Body of pancreas (tissue), 4 donors: ENCODE measurements at regions not wholly inside any gene's neighbourhood (a gene's known extent, or its start where the extent isn't known, plus 50 kb on each side); places are given as distances from the start of the nearest gene placed in this dataset.

ENCODE experiments used
- ATAC-seq: fragments of 150-250 bp; one replicate; pipeline ENCODE4 v1.9.1; 2016
- DNase-seq, 4 donors: peaks; one replicate each; pipeline ENCODE4 v3.0.0-alpha.2; 2019
- H3K27ac ChIP-seq, 4 donors: fragments of 200-600 bp; sonication (generic); 1 replicate in 3 of 4; 2 replicates in 1 of 4; pipeline versions ENCODE4 v1.5.1 to v1.6.1; 2016 to 2019; ENCODE audit warnings: mild to moderate bottlenecking in 1 of 4, mixed read lengths in 1 of 4, moderate library complexity in 1 of 4
- H3K27me3 ChIP-seq, 2 donors: fragments of 200-600 bp; sonication (generic); one replicate each; pipeline ENCODE4 v1.6.0; 2016; ENCODE audit warnings: mild to moderate bottlenecking in 1 of 2
- H3K36me3 ChIP-seq, 2 donors: fragments of 200-600 bp; sonication (generic); replicated peaks in 1 of 2; 2 replicates each; pipeline ENCODE4 v1.5.1; 2016; ENCODE audit warnings: low read depth in 2 of 2; ENCODE audit not compliant: insufficient read depth in 1 of 2
- H3K4me1 ChIP-seq: fragments of 200-600 bp; sonication (generic); one replicate; pipeline ENCODE4 v1.6.0; 2016
- H3K4me3 ChIP-seq, 2 donors: fragments of 200-600 bp; sonication (generic); 1 replicate in 1 of 2; 2 replicates in 1 of 2; pipeline ENCODE4 v1.5.1; 2016 to 2019
- H3K9me3 ChIP-seq, 3 donors: fragments of 200-600 bp; sonication (generic); 1 replicate in 2 of 3; 2 replicates in 1 of 3; pipeline ENCODE4 v1.5.1; 2016
- POLR2A ChIP-seq, 3 donors: fragments of 450-650 bp; IDR thresholded peaks; one replicate each; pipeline ENCODE4 v1.6.1; 2016; ENCODE audit warnings: antibody characterized with exemption in 3 of 3, mild to moderate bottlenecking in 2 of 3
- WGBS, 2 donors: methylation state at CpG; one replicate each; pipeline ENCODE4 v1.1.5; 2017; 5-methylcytosine and 5-hydroxymethylcytosine counted together
- intact Hi-C: fragments of 100-400 bp; cut with DNase I; formaldehyde crosslinking; loops from one replicate; pipeline ENCODE4 v1.15.1; 2023
- TF ChIP-seq, protein P1 (sequence below), 7 experiments: fragments of 450-650 bp in 4 of 7; fragments of 200-600 bp in 3 of 7; sonication (generic) in 3 of 7; IDR thresholded peaks; one replicate each; pipeline ENCODE4 v1.5.1; 2016 to 2019; ENCODE audit warnings: antibody characterized with exemption in 7 of 7

DNA sequence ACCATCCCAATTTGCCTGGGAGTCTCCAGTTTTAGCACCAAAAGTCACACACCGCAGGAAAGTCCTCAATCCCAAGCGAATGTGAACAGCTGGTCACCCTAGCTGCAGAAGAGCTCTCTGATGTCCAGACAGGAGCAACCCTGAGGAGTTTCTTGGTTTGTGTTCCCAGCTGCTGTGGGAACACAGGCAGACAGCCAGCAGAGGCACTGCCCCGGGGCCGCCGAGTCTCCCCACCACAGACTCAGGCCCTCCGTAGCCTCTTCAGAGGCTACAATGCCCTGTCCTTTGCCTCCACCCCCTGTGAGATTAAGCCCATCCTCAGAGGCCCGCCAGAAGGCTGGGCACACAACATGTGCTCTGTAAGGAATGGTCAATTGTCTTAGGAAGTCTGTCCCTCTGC lies 111.5 kb downstream of the TTC32 start:
- no peaks in the 10 kb centered on the region for H3K27me3 ChIP-seq
- no peak overlapping the region for H3K4me3 ChIP-seq
- intact Hi-C loops, result no loop called here
- ATAC-seq (no peak), DNase-seq (no peak)
- H3K9me3 ChIP-seq, result no peaks in the 10 kb centered on the region
- H3K27ac ChIP-seq, result no peak overlapping the region
- H3K4me1 ChIP-seq, result peaks cover 18% of the 10 kb centered on the region
- 83 to 90% methylated on average over 4 to 7 of the region's 7 CpGs for WGBS, 2 donors
- TF ChIP-seq, protein P1, sequence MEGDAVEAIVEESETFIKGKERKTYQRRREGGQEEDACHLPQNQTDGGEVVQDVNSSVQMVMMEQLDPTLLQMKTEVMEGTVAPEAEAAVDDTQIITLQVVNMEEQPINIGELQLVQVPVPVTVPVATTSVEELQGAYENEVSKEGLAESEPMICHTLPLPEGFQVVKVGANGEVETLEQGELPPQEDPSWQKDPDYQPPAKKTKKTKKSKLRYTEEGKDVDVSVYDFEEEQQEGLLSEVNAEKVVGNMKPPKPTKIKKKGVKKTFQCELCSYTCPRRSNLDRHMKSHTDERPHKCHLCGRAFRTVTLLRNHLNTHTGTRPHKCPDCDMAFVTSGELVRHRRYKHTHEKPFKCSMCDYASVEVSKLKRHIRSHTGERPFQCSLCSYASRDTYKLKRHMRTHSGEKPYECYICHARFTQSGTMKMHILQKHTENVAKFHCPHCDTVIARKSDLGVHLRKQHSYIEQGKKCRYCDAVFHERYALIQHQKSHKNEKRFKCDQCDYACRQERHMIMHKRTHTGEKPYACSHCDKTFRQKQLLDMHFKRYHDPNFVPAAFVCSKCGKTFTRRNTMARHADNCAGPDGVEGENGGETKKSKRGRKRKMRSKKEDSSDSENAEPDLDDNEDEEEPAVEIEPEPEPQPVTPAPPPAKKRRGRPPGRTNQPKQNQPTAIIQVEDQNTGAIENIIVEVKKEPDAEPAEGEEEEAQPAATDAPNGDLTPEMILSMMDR (IDR thresholded peaks at IDR 0.05), result no peak
- no peak for TF ChIP-seq POLR2A (IDR thresholded peaks at IDR 0.05)
- no peaks in the 10 kb centered on the region for H3K36me3 ChIP-seq

DNA sequence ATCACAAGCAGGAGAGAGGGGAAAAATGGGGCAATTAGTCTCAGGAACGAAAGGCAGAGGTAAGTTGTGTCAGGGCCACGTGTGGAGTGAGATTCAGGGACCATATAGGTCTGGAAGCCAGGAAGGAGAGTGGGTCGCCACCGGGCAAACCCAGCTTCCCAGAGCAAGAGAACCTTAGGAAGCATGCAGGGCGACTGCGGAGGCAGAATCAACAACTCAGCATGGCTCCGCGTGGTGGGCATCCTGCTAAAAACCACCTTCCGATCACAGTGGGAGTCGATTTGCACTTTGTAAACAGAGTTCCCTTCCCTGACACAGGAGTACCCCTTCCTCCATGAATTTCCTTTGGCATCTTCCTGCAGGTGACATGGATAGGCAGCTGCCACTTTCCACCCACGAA lies 114.6 kb downstream of the TTC32 start:
- H3K9me3 ChIP-seq, result no peaks in the 10 kb centered on the region
- TF ChIP-seq POLR2A (IDR thresholded peaks at IDR 0.05), result no peak
- TF ChIP-seq, protein P1 (IDR thresholded peaks at IDR 0.05), result no peak
- H3K4me3 ChIP-seq, result no peak overlapping the region
- intact Hi-C loops, result no loop called here
- no peak overlapping the region for H3K27ac ChIP-seq
- peaks cover under 1% of the 10 kb centered on the region for H3K4me1 ChIP-seq
- 74 to 77% methylated on average over 10 to 11 of the region's 11 CpGs for WGBS, 2 donors
- H3K36me3 ChIP-seq, result no peaks in the 10 kb centered on the region
- ATAC-seq (no peak), DNase-seq (no peak)
- no peaks in the 10 kb centered on the region for H3K27me3 ChIP-seq

DNA sequence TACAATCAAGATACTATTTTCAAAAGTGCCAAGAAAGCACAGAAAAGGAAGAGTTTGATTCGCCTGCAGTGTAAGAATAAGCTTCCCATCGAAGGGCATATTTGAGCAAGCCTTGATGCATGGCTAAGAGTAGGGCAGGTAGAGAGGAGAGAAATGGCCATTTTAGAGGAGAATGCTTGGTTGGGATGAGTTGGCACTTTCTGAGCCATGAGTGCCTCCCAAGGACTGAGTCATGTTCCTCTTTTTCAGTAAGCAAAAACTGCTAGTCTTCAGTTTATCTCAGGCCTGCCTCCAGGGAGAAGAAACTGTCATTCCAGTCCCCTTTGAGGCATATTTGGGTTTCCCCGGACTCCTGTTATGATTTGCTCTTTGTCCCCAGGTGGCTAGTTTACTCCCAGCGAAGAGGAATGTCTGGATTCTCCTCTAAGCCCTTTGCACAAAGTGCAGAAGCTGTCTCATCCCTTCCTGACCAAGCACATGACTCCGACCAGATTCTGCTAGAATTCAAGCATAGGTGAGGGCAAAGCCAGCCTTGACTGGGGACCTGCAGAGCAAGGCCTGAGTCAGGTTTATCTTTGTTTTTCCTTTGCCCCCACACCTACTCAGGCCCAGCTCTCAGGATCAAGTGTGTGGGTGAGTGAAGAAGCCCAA lies 115.2 kb downstream of the TTC32 start:
- Histone ChIP-seq H3K4me1 (no peaks in the 10 kb centered on the region), H3K27me3 (no peaks in the 10 kb centered on the region), H3K36me3 (no peaks in the 10 kb centered on the region), H3K9me3 (no peaks in the 10 kb centered on the region), H3K4me3 (no peak overlapping the region), H3K27ac (no peak overlapping the region)
- DNase-seq, result no peak
- intact Hi-C loops, result no loop called here
- ATAC-seq, result no peak
- TF ChIP-seq POLR2A (IDR thresholded peaks at IDR 0.05), result no peak
- TF ChIP-seq, protein P1 (IDR thresholded peaks at IDR 0.05), result no peak
- WGBS, 2 donors, result 81 to 83% methylated on average over 5 of the region's 5 CpGs

DNA sequence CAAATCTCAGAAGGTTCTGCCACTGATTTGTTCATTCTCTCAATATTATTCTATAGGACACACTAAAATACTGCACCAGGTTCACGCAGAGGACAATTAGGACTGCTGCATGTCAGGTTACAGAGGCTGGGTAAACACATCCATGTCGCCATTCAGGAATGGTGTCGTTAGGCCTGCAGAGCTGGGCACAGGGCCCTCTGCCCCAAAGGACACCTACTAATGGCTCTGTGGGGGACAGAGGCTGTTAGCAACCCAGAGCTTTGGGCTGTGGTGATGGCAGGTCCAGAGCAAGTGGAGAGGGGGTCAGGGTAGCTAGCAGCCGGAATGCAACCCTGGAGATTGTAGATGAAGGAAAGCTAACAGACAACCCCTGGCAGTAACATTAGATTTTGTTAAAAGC lies 115.9 kb downstream of the TTC32 start:
- no peak for TF ChIP-seq POLR2A (IDR thresholded peaks at IDR 0.05)
- TF ChIP-seq, protein P1 (IDR thresholded peaks at IDR 0.05), result no peak
- H3K9me3 ChIP-seq, result no peaks in the 10 kb centered on the region
- 81 to 90% methylated on average over 2 to 4 of the region's 4 CpGs for WGBS, 2 donors
- no peak overlapping the region for H3K27ac ChIP-seq
- no peak overlapping the region for H3K4me3 ChIP-seq
- no peaks in the 10 kb centered on the region for H3K36me3 ChIP-seq
- intact Hi-C loops, result no loop called here
- no peak for DNase-seq
- ATAC-seq, result no peak
- no peaks in the 10 kb centered on the region for H3K4me1 ChIP-seq
- H3K27me3 ChIP-seq, result no peaks in the 10 kb centered on the region

DNA sequence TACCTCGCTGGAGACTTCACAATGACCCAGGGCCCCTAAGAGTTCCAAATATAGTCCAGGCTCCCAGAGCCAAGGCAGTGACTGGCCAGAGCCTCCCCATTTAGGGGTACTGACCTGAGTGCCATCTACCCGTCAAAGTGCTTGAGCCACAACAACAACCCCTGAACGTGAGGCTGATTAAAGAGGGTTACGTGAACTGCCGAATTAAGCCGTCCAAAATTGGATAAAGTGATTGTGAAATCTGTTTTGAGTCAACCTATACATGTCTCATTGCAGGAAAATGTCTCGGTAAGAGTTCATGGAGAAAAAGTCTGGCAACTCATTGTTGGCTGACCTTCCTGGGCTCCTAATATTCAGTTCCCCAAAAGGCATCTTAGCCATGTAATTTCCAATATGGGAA lies 116.3 kb downstream of the TTC32 start:
- no peak overlapping the region for H3K27ac ChIP-seq
- 87 to 96% methylated on average over 7 of the region's 7 CpGs for WGBS, 2 donors
- no peaks in the 10 kb centered on the region for H3K4me1 ChIP-seq
- TF ChIP-seq POLR2A (IDR thresholded peaks at IDR 0.05), result no peak
- TF ChIP-seq, protein P1 (IDR thresholded peaks at IDR 0.05), result no peak
- H3K4me3 ChIP-seq, result no peak overlapping the region
- H3K36me3 ChIP-seq, result no peaks in the 10 kb centered on the region
- DNase-seq (no peak), ATAC-seq (no peak)
- intact Hi-C loops, result no loop called here
- no peaks in the 10 kb centered on the region for H3K27me3 ChIP-seq
- no peaks in the 10 kb centered on the region for H3K9me3 ChIP-seq
